ENCODE measurements at regions not wholly inside any gene's neighbourhood (a gene's known extent, or its start where the extent isn't known, plus 50 kb on each side); places are given as distances from the start of the nearest gene placed in this dataset.

- Histone ChIP-seq H3K4me3 (ENCODE audit: low read length) (no peak overlapping the region), H3K36me3 (ENCODE audit: insufficient read depth, low read length) (no peaks in the 10 kb centered on the region), H3K27ac (ENCODE audit: low read depth in 1 of 2, low read length in 2 of 2) (no peak overlapping the region), H3K27me3 (ENCODE audit: control insufficient read depth in 1 of 2, insufficient read depth in 2 of 2, low read length in 2 of 2) (no peaks in the 10 kb centered on the region), H3K4me1 (ENCODE audit: insufficient read depth, low read length) (peaks cover 7% of the 10 kb centered on the region), H3K9me3 (ENCODE audit: control insufficient read depth in 1 of 2, insufficient read depth in 1 of 2, low read length in 2 of 2) (no peaks in the 10 kb centered on the region)
- DNase-seq = no peak
- peaks cover 4% of the 10 kb centered on the region for H3K4me1 Mint-ChIP-seq (ENCODE audit: low read depth)
- no peak for ATAC-seq (ENCODE audit: poor library complexity)
- CTCF ChIA-PET = no interaction called here
- intact Hi-C loops (cut with DNase I, micrococcal nuclease) = loop anchor here in 1 of 2 experiments (10.0 kb wide), 1 partner anchor 384 kb away; no protein-coding TSS in a partner anchor
- H3K36me3 Mint-ChIP-seq (ENCODE audit: low read depth) = no peaks in the 10 kb centered on the region
- POLR2A ChIA-PET = interaction anchor here (0.9 kb wide), 1 partner anchor 418 kb away, joined by 3 read pairs; the partner anchor contains the start of gene TNRC6C
- H3K27me3 Mint-ChIP-seq = peaks cover 7% of the 10 kb centered on the region
- no peak overlapping the region for H3K27ac Mint-ChIP-seq
- TF ChIP-seq CTCF (IDR thresholded peaks at IDR 0.05) = no peak
- H3K9me3 Mint-ChIP-seq = no peaks in the 10 kb centered on the region
- H3K4me3 Mint-ChIP-seq = no peak overlapping the region
These were observed 399.8 kb downstream of the SEC14L1 start for GRCh38 chr17:77540531-77540930.

DNA sequence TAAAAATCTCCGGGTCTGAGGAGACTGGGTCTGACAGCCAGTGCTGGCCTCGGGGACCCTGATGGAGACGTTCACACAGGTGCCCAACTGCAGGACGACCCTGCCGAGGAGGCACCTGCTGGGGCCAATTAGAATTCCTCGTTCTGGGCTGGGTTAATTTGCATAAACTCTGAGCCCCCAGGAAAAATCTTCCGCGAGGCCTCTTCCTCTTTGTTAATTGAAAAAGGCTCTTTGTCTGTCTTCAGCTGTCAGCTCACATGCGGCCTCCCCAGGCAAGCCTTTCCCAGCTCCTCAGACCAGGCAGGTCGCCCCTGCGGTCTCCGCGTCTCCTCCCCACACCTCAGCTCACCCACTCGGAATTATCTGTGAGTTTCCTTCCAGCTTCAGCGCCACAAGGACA is 400.2 kb downstream of the SEC14L1 start:
- no peak for DNase-seq
- CTCF ChIA-PET = no interaction called here

DNA sequence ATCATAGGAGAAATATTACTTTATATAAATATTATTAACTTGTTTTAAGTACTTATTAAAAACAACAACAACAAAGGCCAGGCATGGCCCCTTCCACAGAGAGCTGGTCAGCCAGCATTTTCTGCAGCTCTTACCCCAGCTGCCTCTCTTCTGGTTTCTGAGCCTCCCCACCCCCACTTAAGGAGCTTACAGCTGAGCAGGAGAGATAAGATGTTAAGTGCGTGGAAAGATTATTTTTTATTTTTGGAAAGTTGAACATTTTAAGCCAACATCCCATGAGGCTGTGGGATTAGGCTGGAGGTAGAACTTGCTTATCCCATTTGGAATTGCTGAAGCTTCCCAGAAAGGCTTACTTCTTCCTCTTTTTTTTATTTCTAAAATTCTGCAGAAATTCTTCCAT is 401.2 kb downstream of the SEC14L1 start:
- no peak for DNase-seq
- Histone ChIP-seq H3K4me3 (ENCODE audit: low read length) (no peak overlapping the region), H3K27me3 (ENCODE audit: control insufficient read depth in 1 of 2, insufficient read depth in 2 of 2, low read length in 2 of 2) (no peaks in the 10 kb centered on the region), H3K27ac (ENCODE audit: low read depth in 1 of 2, low read length in 2 of 2) (no peak overlapping the region), H3K9me3 (ENCODE audit: control insufficient read depth in 1 of 2, insufficient read depth in 1 of 2, low read length in 2 of 2) (no peaks in the 10 kb centered on the region), H3K36me3 (ENCODE audit: insufficient read depth, low read length) (no peaks in the 10 kb centered on the region), H3K4me1 (ENCODE audit: insufficient read depth, low read length) (peaks cover 6% of the 10 kb centered on the region)
- CTCF ChIA-PET = interaction anchor here (1.1 to 1.2 kb wide), 5 partner anchors 199 to 546 kb away, joined by 3 read pairs; no protein-coding TSS in a partner anchor
- no peak for TF ChIP-seq CTCF (IDR thresholded peaks at IDR 0.05)
- H3K27ac Mint-ChIP-seq = no peak overlapping the region
- H3K4me3 Mint-ChIP-seq = no peak overlapping the region
- H3K36me3 Mint-ChIP-seq (ENCODE audit: low read depth) = no peaks in the 10 kb centered on the region
- POLR2A ChIA-PET = interaction anchor here (1.6 to 2.5 kb wide), 2 partner anchors 125 to 416 kb away, joined by 4 to 17 read pairs; partner anchors contain the start of gene TNRC6C
- H3K4me1 Mint-ChIP-seq (ENCODE audit: low read depth) = no peaks in the 10 kb centered on the region
- intact Hi-C loops (cut with DNase I, micrococcal nuclease) = loop anchor here (1.0 to 10.0 kb wide), 4 partner anchors 199 to 472 kb away; no protein-coding TSS in a partner anchor
- peaks cover 7% of the 10 kb centered on the region for H3K27me3 Mint-ChIP-seq
- no peak for ATAC-seq (ENCODE audit: poor library complexity)
- H3K9me3 Mint-ChIP-seq = no peaks in the 10 kb centered on the region

More for the DNA sequence above, 400.2 kb downstream of the SEC14L1 start:
- Histone ChIP-seq H3K27me3 (ENCODE audit: control insufficient read depth in 1 of 2, insufficient read depth in 2 of 2, low read length in 2 of 2) (no peaks in the 10 kb centered on the region), H3K36me3 (ENCODE audit: insufficient read depth, low read length) (no peaks in the 10 kb centered on the region), H3K27ac (ENCODE audit: low read depth in 1 of 2, low read length in 2 of 2) (no peak overlapping the region), H3K4me1 (ENCODE audit: insufficient read depth, low read length) (peaks cover 6% of the 10 kb centered on the region), H3K4me3 (ENCODE audit: low read length) (no peak overlapping the region), H3K9me3 (ENCODE audit: control insufficient read depth in 1 of 2, insufficient read depth in 1 of 2, low read length in 2 of 2) (no peaks in the 10 kb centered on the region)
- Mint-ChIP-seq H3K36me3 (ENCODE audit: low read depth) (no peaks in the 10 kb centered on the region), H3K4me1 (ENCODE audit: low read depth) (peaks cover 1% of the 10 kb centered on the region), H3K27me3 (peaks cover 7% of the 10 kb centered on the region), H3K27ac (no peak overlapping the region), H3K9me3 (no peaks in the 10 kb centered on the region), H3K4me3 (no peak overlapping the region)
- POLR2A ChIA-PET = interaction anchor here (0.9 kb wide), 1 partner anchor 417 kb away, joined by 3 read pairs; the partner anchor contains the start of gene TNRC6C
- ATAC-seq (ENCODE audit: poor library complexity) = no peak
- intact Hi-C loops (cut with DNase I, micrococcal nuclease) = loop anchor here in 1 of 2 experiments (10.0 kb wide), 1 partner anchor 384 kb away; no protein-coding TSS in a partner anchor
- no peak for TF ChIP-seq CTCF (IDR thresholded peaks at IDR 0.05)
